ENCODE measurements at regions not wholly inside any gene's neighbourhood (a gene's known extent, or its start where the extent isn't known, plus 50 kb on each side); places are given as distances from the start of the nearest gene placed in this dataset.
"Not testable (repeated sequence)": the region's sequence is repeated elsewhere in the genome, so short reads cannot be mapped to it uniquely, and the experiment has no call there.

DNA sequence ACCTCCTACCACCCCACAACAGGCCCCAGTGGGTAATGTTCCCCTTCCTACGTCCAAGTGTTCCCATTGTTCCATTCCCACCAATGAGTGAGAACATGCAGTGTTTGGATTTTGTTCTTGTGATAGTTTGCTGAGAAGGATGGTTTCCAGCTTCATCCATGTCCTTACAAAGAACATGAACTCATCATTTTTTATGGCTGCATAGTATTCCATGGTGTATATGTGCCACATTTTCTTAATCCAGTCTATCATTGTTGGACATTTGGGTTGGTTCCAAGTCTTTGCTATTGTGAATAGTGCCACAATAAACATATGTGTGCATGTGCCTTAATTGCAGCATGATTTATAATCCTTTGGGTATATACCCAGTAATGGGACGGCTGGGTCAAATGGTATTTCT lies 81.6 kb downstream of the P2RY10 start:
- H3K36me3 ChIP-seq (ENCODE audit: control insufficient read depth, insufficient read depth, low read length); H3K9ac ChIP-seq (ENCODE audit: low read depth, low read length); H3K27me3 ChIP-seq (ENCODE audit: control insufficient read depth, insufficient read depth, low read length); H3K27ac ChIP-seq (ENCODE audit: low read depth, low read length); H3K4me3 ChIP-seq (ENCODE audit: low read depth, low read length); H3K4me1 ChIP-seq (ENCODE audit: control insufficient read depth, insufficient read depth, low read length): not testable (repeated sequence)
- H3K9me3 ChIP-seq (ENCODE audit: control insufficient read depth, insufficient read depth, low read length) = peaks cover 33% of the 10 kb centered on the region

GRCh38 chrX:79035421-79035820 lies 90.2 kb downstream of the P2RY10 start:
- no peak overlapping the region for H3K9ac ChIP-seq (ENCODE audit: low read depth, low read length)
- no peak overlapping the region for H3K27ac ChIP-seq (ENCODE audit: low read depth, low read length)
- H3K9me3 ChIP-seq (ENCODE audit: control insufficient read depth, insufficient read depth, low read length) = peaks cover 55% of the 10 kb centered on the region
- H3K4me3 ChIP-seq (ENCODE audit: low read depth, low read length) = no peak overlapping the region
- H3K27me3 ChIP-seq (ENCODE audit: control insufficient read depth, insufficient read depth, low read length) = no peaks in the 10 kb centered on the region
- no peaks in the 10 kb centered on the region for H3K4me1 ChIP-seq (ENCODE audit: control insufficient read depth, insufficient read depth, low read length)
- no peaks in the 10 kb centered on the region for H3K36me3 ChIP-seq (ENCODE audit: control insufficient read depth, insufficient read depth, low read length)

DNA sequence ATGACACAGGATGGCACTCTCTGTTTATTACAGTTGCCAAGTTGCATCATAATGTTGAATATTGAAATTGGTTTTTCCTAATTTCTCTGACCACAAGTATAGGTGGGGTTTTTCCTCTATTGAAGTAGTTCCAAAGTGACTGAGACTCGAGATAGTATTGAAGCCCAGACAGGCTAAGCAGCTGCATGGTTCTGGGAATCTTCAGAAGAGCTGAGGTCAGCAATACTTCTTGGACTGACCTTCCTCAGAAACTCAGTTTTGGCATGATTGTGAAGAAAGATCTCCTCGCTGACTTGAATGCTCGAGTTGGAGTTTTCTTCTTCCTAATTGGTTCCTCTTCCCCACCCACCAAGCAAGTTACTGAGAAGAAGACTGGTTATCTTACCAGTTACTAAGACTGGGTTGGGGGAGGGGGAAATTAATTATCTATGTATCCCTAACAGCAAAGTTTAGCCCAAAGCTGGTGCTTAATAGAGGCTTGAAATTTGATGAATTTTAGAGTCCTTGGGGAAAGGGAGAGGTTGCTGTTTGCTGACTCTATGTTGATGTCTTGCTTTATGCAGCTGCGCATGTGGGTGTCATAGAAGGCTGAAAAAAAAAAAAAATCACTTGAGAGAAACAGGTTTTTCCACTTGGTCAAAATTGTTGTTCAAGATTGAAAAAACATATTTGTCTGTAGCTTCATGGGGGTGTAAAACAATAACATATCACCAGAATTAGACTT lies 91.1 kb downstream of the P2RY10 start:
- peaks cover 58% of the 10 kb centered on the region for H3K9me3 ChIP-seq (ENCODE audit: control insufficient read depth, insufficient read depth, low read length)
- H3K9ac ChIP-seq (ENCODE audit: low read depth, low read length) = no peak overlapping the region
- no peaks in the 10 kb centered on the region for H3K4me1 ChIP-seq (ENCODE audit: control insufficient read depth, insufficient read depth, low read length)
- no peak overlapping the region for H3K27ac ChIP-seq (ENCODE audit: low read depth, low read length)
- H3K27me3 ChIP-seq (ENCODE audit: control insufficient read depth, insufficient read depth, low read length) = no peaks in the 10 kb centered on the region
- no peak overlapping the region for H3K4me3 ChIP-seq (ENCODE audit: low read depth, low read length)
- no peaks in the 10 kb centered on the region for H3K36me3 ChIP-seq (ENCODE audit: control insufficient read depth, insufficient read depth, low read length)

DNA sequence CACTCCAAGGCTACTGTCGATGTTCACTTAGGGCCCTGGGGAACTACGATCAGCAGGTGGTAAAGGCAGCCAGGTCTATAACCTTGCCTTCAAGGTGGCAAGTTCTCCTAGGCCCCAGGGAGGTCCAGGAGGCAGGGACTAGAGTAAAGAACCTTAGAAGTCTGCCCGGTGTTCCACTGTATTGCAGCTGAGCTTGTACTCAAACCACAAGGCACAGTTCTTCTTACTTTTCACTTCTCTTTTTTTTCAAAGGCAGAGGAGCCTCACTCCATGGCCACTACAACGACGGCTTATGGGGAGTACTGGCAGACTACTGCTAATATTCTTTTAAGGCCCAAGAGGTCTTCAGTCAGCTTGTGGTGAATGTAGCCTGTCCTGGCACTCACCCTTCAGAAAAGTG lies 78.8 kb upstream of the GPR174 start:
- Histone ChIP-seq H3K27ac (ENCODE audit: low read depth, low read length) (no peak overlapping the region), H3K9me3 (ENCODE audit: control insufficient read depth, insufficient read depth, low read length) (peaks cover 61% of the 10 kb centered on the region), H3K36me3 (ENCODE audit: control insufficient read depth, insufficient read depth, low read length) (no peaks in the 10 kb centered on the region), H3K9ac (ENCODE audit: low read depth, low read length) (no peak overlapping the region), H3K4me1 (ENCODE audit: control insufficient read depth, insufficient read depth, low read length) (no peaks in the 10 kb centered on the region), H3K4me3 (ENCODE audit: low read depth, low read length) (no peak overlapping the region), H3K27me3 (ENCODE audit: control insufficient read depth, insufficient read depth, low read length) (no peaks in the 10 kb centered on the region)

DNA sequence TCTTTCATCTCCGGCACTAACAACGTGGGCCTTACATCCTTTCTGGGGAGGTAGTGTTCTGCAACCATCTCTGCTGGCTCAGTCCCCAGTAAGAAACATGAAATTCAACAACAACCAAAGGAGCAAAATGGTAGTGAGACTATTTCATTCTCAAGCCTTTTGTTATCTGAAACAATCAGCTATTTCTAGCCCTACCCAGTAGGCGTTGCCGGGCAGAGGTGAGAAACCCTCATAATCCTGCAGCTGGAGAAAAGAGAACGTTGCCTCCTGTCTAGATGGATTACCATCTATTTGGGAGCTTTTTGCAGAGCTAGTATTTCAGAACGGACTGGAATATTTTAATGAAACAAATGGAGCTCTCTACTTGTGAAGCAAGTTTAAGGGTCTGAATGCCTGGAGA lies 66.4 kb upstream of the GPR174 start:
- H3K27me3 ChIP-seq (ENCODE audit: control insufficient read depth, insufficient read depth, low read length) = no peaks in the 10 kb centered on the region

GRCh38 chrX:79079477-79079876 lies 65.0 kb upstream of the GPR174 start:
- H3K4me3 ChIP-seq (ENCODE audit: low read depth, low read length) = no peak overlapping the region
- peaks cover 20% of the 10 kb centered on the region for H3K9me3 ChIP-seq (ENCODE audit: control insufficient read depth, insufficient read depth, low read length)
- H3K9ac ChIP-seq (ENCODE audit: low read depth, low read length) = no peak overlapping the region
- no peaks in the 10 kb centered on the region for H3K36me3 ChIP-seq (ENCODE audit: control insufficient read depth, insufficient read depth, low read length)
- H3K27ac ChIP-seq (ENCODE audit: low read depth, low read length) = no peak overlapping the region
- H3K27me3 ChIP-seq (ENCODE audit: control insufficient read depth, insufficient read depth, low read length) = no peaks in the 10 kb centered on the region
- no peaks in the 10 kb centered on the region; the same call in 1 of the 2 replicates for H3K4me1 ChIP-seq (ENCODE audit: control insufficient read depth, insufficient read depth, low read length)

More for the DNA sequence above, 66.4 kb upstream of the GPR174 start:
- peaks cover 24% of the 10 kb centered on the region for H3K9me3 ChIP-seq (ENCODE audit: control insufficient read depth, insufficient read depth, low read length)
- no peak overlapping the region for H3K9ac ChIP-seq (ENCODE audit: low read depth, low read length)
- H3K36me3 ChIP-seq (ENCODE audit: control insufficient read depth, insufficient read depth, low read length) = no peaks in the 10 kb centered on the region
- no peak overlapping the region for H3K4me3 ChIP-seq (ENCODE audit: low read depth, low read length)
- H3K4me1 ChIP-seq (ENCODE audit: control insufficient read depth, insufficient read depth, low read length) = no peaks in the 10 kb centered on the region; the same call in 1 of the 2 replicates
- no peak overlapping the region for H3K27ac ChIP-seq (ENCODE audit: low read depth, low read length)

GRCh38 chrX:79080141-79080540 lies 64.3 kb upstream of the GPR174 start:
- Histone ChIP-seq H3K4me3 (ENCODE audit: low read depth, low read length) (no peak overlapping the region), H3K4me1 (ENCODE audit: control insufficient read depth, insufficient read depth, low read length) (no peaks in the 10 kb centered on the region; the same call in 1 of the 2 replicates), H3K9me3 (ENCODE audit: control insufficient read depth, insufficient read depth, low read length) (peaks cover 22% of the 10 kb centered on the region), H3K27me3 (ENCODE audit: control insufficient read depth, insufficient read depth, low read length) (no peaks in the 10 kb centered on the region), H3K36me3 (ENCODE audit: control insufficient read depth, insufficient read depth, low read length) (no peaks in the 10 kb centered on the region), H3K9ac (ENCODE audit: low read depth, low read length) (no peak overlapping the region), H3K27ac (ENCODE audit: low read depth, low read length) (no peak overlapping the region)

DNA sequence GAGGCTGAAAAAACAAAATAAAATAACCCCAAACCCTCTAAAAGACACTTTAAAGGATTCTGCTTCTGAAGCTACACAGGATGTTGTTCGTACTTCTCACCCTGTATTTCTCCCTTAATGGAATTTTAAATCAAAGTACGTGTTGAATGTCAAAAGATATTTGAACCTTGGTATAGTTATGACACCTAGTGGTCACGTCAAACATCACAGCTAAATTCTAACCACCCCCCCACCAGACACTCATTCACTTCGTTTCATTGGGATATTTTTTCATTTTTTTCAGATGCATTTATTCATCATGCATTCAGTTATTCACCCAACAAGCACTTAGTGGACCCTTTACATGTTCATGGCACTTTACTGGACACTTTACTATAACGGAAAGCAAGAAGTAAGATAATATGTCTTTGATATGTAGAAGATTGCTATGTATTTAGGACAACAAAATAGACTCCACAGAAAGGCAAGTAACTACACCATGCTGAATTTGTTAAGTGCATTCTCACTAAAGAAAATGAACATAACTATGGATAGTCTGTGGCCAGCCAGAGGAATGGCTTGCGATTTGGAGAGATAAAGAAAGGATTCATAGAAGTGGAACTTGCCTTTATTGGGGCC lies 62.5 kb upstream of the GPR174 start:
- Histone ChIP-seq H3K9me3 (ENCODE audit: control insufficient read depth, insufficient read depth, low read length) (peaks cover 23% of the 10 kb centered on the region), H3K27me3 (ENCODE audit: control insufficient read depth, insufficient read depth, low read length) (no peaks in the 10 kb centered on the region), H3K36me3 (ENCODE audit: control insufficient read depth, insufficient read depth, low read length) (no peaks in the 10 kb centered on the region), H3K4me3 (ENCODE audit: low read depth, low read length) (no peak overlapping the region), H3K9ac (ENCODE audit: low read depth, low read length) (no peak overlapping the region), H3K27ac (ENCODE audit: low read depth, low read length) (no peak overlapping the region), H3K4me1 (ENCODE audit: control insufficient read depth, insufficient read depth, low read length) (no peaks in the 10 kb centered on the region; the same call in 1 of the 2 replicates)

- no peak overlapping the region for H3K27ac ChIP-seq (ENCODE audit: low read depth, low read length)
- no peaks in the 10 kb centered on the region for H3K36me3 ChIP-seq (ENCODE audit: control insufficient read depth, insufficient read depth, low read length)
- H3K4me3 ChIP-seq (ENCODE audit: low read depth, low read length) = no peak overlapping the region
- no peaks in the 10 kb centered on the region; the same call in 1 of the 2 replicates for H3K4me1 ChIP-seq (ENCODE audit: control insufficient read depth, insufficient read depth, low read length)
- H3K9me3 ChIP-seq (ENCODE audit: control insufficient read depth, insufficient read depth, low read length) = peaks cover 16% of the 10 kb centered on the region
- H3K9ac ChIP-seq (ENCODE audit: low read depth, low read length) = no peak overlapping the region
- no peaks in the 10 kb centered on the region for H3K27me3 ChIP-seq (ENCODE audit: control insufficient read depth, insufficient read depth, low read length)
These were observed 61.6 kb upstream of the GPR174 start for GRCh38 chrX:79082899-79083298.

- Histone ChIP-seq H3K4me1 (ENCODE audit: control insufficient read depth, insufficient read depth, low read length) (no peaks in the 10 kb centered on the region; the same call in 1 of the 2 replicates), H3K4me3 (ENCODE audit: low read depth, low read length) (no peak overlapping the region), H3K36me3 (ENCODE audit: control insufficient read depth, insufficient read depth, low read length) (no peaks in the 10 kb centered on the region), H3K27me3 (ENCODE audit: control insufficient read depth, insufficient read depth, low read length) (no peaks in the 10 kb centered on the region), H3K9ac (ENCODE audit: low read depth, low read length) (no peak overlapping the region), H3K9me3 (ENCODE audit: control insufficient read depth, insufficient read depth, low read length) (peaks cover 18% of the 10 kb centered on the region; the same call in 1 of the 2 replicates), H3K27ac (ENCODE audit: low read depth, low read length) (no peak overlapping the region)
These were observed 59.6 kb upstream of the GPR174 start for GRCh38 chrX:79084923-79085322.

GRCh38 chrX:79089896-79090584 lies 54.4 kb upstream of the GPR174 start:
- H3K27ac ChIP-seq (ENCODE audit: low read depth, low read length) = no peak overlapping the region
- no peak overlapping the region for H3K9ac ChIP-seq (ENCODE audit: low read depth, low read length)
- no peaks in the 10 kb centered on the region for H3K4me1 ChIP-seq (ENCODE audit: control insufficient read depth, insufficient read depth, low read length)

More at GRCh38 chrX:79089896-79090584, 54.4 kb upstream of the GPR174 start:
- Histone ChIP-seq H3K4me3 (ENCODE audit: low read depth, low read length) (no peak overlapping the region), H3K36me3 (ENCODE audit: control insufficient read depth, insufficient read depth, low read length) (no peaks in the 10 kb centered on the region), H3K9me3 (ENCODE audit: control insufficient read depth, insufficient read depth, low read length) (peaks cover 33% of the 10 kb centered on the region), H3K27me3 (ENCODE audit: control insufficient read depth, insufficient read depth, low read length) (no peaks in the 10 kb centered on the region)
